HG03025 (cell line): ENCODE measurements at regions not wholly inside any gene's neighbourhood (a gene's known extent, or its start where the extent isn't known, plus 50 kb on each side); places are given as distances from the start of the nearest gene placed in this dataset.
A peak's percentile ranks its signal among the peaks of the same experiment; 100 is the strongest.

Experiments used
- ATAC-seq: cut with Tn5 transposase; IDR thresholded peaks from one replicate; pipeline ENCODE4 v1.9.1; 2021; ENCODE audit warnings: mild to moderate bottlenecking, moderate library complexity; ENCODE audit not compliant: unreplicated experiment, low FRiP score

- no peak for ATAC-seq
Measured at GRCh38 chr7:131225619-131226513, 101.8 kb upstream of the MKLN1 start.

DNA sequence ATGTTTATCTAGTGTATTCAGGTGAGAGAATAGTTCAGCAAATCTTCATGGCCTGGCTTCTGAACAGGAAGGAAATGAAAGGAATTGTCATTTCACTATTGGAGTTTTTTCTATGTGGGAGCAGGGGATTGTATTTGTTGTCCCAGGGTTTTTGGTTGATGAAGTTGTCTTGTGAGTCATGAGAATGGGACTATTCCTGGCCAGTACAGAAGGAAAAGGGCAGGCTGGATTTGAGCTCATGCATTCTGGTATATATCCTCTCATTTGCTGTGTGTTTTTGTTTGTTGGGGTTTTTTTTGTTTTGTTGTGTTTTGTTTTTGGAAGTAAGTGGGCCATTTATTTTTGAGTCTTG lies 101.2 kb upstream of the MKLN1 start:
- ATAC-seq: no peak

DNA sequence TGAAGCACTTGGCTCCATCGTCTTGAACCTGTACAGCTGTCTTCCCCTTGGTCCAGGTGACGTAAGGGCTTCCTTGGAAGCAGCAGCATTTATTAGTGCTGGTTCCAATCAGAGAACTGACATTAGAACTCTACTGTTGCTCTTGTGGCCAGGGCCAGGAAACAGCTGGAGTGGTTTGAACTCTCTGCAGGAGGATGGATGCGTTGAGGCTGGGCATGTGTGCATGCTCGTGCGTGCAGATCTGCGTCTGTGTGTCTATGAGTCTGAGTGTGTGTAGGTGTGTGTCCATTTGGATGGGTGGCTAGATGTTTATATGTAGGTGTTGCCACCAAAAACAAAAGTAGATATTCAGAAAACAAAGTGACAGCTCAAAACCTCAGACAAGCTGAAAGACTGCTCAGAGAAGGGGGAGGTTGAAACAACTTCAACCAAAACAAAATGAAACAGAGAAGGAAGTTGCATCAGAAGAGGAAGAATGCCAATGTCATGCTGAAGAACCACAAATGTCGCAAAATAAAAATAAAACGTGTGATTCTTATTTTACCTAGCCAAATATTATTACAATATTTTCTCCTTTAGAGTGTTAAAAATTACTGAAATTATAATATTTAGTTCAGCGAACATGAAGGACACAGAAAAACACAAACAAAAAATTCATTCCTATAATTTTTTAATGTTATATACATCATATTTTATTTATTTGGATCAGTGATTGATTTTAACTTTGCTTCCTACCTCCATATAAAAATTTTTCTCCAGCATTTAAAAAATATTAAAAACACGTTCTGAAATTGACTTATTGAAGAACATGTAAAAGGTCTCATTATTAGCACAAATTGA lies 96.1 kb upstream of the MKLN1 start:
- ATAC-seq: peak; percentile 76

- ATAC-seq: no peak
Measured at GRCh38 chr7:131232768-131233167, 94.9 kb upstream of the MKLN1 start.

- no peak for ATAC-seq
Measured at GRCh38 chr7:131233193-131233592, 94.5 kb upstream of the MKLN1 start.

- no peak for ATAC-seq
Measured at GRCh38 chr7:131234719-131235488, 92.8 kb upstream of the MKLN1 start.

- no peak for ATAC-seq
Measured at GRCh38 chr7:131235489-131236317, 92.0 kb upstream of the MKLN1 start.

GRCh38 chr7:131236318-131236672 lies 91.4 kb upstream of the MKLN1 start:
- ATAC-seq: no peak

DNA sequence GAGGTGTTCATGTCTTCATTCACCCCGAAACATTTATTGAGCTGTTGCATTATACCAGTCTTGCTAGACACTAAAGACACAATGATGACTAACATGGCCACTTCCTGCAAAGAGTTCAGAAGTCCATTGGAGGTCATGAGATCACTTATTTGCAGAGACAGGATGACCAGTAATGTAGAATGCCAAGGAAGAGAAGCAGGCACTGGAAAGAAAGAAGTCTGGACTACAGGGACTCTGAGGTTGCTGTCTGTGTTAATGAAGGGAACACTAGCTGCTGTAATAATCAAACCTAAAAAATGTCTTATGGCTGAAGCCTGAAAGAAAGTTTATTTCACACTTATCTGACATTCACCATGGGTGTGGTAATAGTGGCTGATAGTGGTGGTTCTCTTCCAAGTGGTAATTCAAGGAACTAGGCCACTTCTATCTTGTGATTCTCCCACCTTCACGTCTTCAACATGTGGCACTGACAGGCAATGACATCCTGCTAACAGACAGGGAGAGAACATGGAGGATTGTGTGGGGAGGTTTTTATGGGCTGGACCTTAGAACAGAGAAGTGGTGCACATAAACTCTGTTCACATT lies 89.2 kb upstream of the MKLN1 start:
- no peak for ATAC-seq

GRCh38 chr7:131241386-131241785 lies 86.3 kb upstream of the MKLN1 start:
- no peak for ATAC-seq

- ATAC-seq: no peak
Measured at GRCh38 chr7:131242123-131242650, 85.5 kb upstream of the MKLN1 start.

DNA sequence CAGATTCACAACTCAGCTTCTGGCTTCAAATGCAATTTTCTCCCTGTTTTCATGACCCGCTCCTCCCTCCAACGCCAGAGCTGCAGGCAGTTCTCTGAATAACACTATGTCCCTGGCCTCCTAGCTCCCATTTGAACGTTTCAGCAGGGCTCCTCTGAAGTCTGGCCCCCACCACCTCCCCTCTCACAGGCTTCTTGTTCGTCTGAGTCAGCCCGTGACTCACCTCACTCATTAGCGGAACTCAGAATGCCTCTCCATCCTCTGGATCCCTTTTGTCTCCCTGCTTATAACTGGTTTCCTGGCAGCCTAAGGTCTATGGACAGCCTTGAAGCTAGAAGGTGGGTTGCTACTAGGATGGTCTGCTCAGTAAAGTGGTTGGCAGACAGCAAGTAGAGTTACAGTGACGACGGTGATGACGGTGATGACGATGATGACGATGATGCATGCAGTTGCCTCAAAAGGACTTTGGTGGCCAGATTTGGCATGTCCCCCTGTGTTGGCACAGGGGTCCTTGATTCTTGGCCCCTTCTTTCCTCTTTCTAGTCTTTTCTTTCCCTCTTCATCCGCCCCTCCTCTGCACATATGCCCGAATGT lies 83.3 kb upstream of the MKLN1 start:
- no peak for ATAC-seq

- no peak for ATAC-seq
Measured at GRCh38 chr7:131249003-131249402, 78.7 kb upstream of the MKLN1 start.

- ATAC-seq: no peak
Measured at GRCh38 chr7:131249483-131249882, 78.2 kb upstream of the MKLN1 start.

DNA sequence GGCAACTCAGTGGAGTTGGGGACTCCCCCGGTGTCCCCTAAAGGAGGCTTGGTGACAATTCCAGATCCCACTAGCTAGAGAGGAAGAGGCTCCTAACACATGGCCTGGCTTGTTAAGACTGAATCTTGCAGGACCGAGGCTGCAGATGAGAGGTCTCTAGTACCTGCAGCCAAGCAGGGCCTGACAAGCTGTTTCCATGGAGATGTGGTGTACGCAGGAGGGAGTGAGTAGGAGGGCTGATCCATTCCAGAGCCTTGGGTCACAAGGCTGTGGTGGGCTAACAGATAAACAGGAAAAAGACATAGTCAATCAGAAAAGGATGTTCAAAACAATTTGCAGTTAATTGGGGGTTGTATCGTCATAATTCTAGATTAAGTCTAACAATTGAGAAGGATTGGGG lies 77.3 kb upstream of the MKLN1 start:
- no peak for ATAC-seq

- ATAC-seq: no peak
Measured at GRCh38 chr7:131251371-131251770, 76.3 kb upstream of the MKLN1 start.

- no peak for ATAC-seq
Measured at GRCh38 chr7:131252976-131253375, 74.7 kb upstream of the MKLN1 start.

- no peak for ATAC-seq
Measured at GRCh38 chr7:131254211-131254610, 73.5 kb upstream of the MKLN1 start.

GRCh38 chr7:131255242-131255641 lies 72.4 kb upstream of the MKLN1 start:
- ATAC-seq: no peak
